ENCODE measurements at regions not wholly inside any gene's neighbourhood (a gene's known extent, or its start where the extent isn't known, plus 50 kb on each side); places are given as distances from the start of the nearest gene placed in this dataset.

DNA sequence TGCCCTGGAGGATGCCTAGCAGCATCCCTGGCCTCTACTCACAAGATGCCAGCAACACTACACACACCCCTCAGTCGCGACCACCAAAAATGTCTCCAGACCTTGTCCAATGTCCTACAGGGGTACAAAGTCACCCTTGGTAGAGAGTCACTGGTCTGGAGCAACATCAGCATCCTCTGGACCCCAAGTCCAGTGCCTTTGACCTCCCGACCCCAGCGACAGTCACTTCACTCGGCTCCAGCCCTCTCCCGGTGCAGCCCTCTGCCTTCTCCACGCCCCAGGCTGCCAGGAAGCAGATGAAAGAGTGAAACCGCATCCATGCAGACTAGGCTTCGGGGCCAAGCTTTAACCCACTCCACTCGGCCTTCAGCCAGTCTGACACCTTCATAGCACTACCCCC is 92.0 kb upstream of the SRSF6 start:
- TF ChIP-seq EZH2phosphoT487 (conservative IDR thresholded peaks at IDR 0.05; ENCODE audit: low read length) = no peak
- no peak for TF ChIP-seq CTCF (IDR thresholded peaks at IDR 0.05; ENCODE audit: insufficient read depth, low read length, poor library complexity, severe bottlenecking)
- Histone ChIP-seq H4K20me1 (ENCODE audit: low read depth, low read length) (no peaks in the 10 kb centered on the region), H3K4me2 (ENCODE audit: low read depth, low read length, poor library complexity, severe bottlenecking) (no peak overlapping the region), H3K9me2 (replicated peaks; ENCODE audit: insufficient read depth, low read length) (no peaks in the 10 kb centered on the region), H2AFZ (ENCODE audit: low read depth, low read length, severe bottlenecking) (no peak overlapping the region), H3K9ac (ENCODE audit: low read length) (no peak overlapping the region), H3K36me3 (ENCODE audit: low read length) (no peaks in the 10 kb centered on the region), H3K79me2 (ENCODE audit: insufficient read depth, low read length) (no peaks in the 10 kb centered on the region), H3F3A (ENCODE audit: insufficient read depth) (no peaks in the 10 kb centered on the region), H3K4me3 (ENCODE audit: insufficient read depth, low read length, poor library complexity, severe bottlenecking) (no peak overlapping the region), H3K9me3 (ENCODE audit: insufficient read depth, low read length) (no peaks in the 10 kb centered on the region), H3K27ac (ENCODE audit: low read depth, low read length) (no peak overlapping the region), H3K27me3 (ENCODE audit: low read length) (no peaks in the 10 kb centered on the region)

- H4K20me1 ChIP-seq (ENCODE audit: low read depth, low read length) = no peaks in the 10 kb centered on the region
- H3K27ac ChIP-seq (ENCODE audit: low read depth, low read length) = no peak overlapping the region
- no peaks in the 10 kb centered on the region for H3K79me2 ChIP-seq (ENCODE audit: insufficient read depth, low read length)
- no peaks in the 10 kb centered on the region for H3K9me2 ChIP-seq (replicated peaks; ENCODE audit: insufficient read depth, low read length)
- H3K27me3 ChIP-seq (ENCODE audit: low read length) = no peaks in the 10 kb centered on the region
- TF ChIP-seq EZH2phosphoT487 (conservative IDR thresholded peaks at IDR 0.05; ENCODE audit: low read length) (no peak), CTCF (IDR thresholded peaks at IDR 0.05; ENCODE audit: insufficient read depth, low read length, poor library complexity, severe bottlenecking) (no peak)
- no peak overlapping the region for H3K4me2 ChIP-seq (ENCODE audit: low read depth, low read length, poor library complexity, severe bottlenecking)
- H3K36me3 ChIP-seq (ENCODE audit: low read length) = no peaks in the 10 kb centered on the region
- no peaks in the 10 kb centered on the region for H3K9me3 ChIP-seq (ENCODE audit: insufficient read depth, low read length)
- no peak overlapping the region for H2AFZ ChIP-seq (ENCODE audit: low read depth, low read length, severe bottlenecking)
- H3F3A ChIP-seq (ENCODE audit: insufficient read depth) = no peaks in the 10 kb centered on the region
- H3K4me3 ChIP-seq (ENCODE audit: insufficient read depth, low read length, poor library complexity, severe bottlenecking) = no peak overlapping the region
- H3K9ac ChIP-seq (ENCODE audit: low read length) = no peak overlapping the region
These were observed 93.7 kb upstream of the SRSF6 start for GRCh38 chr20:43364001-43364400.

- TF ChIP-seq CTCF (IDR thresholded peaks at IDR 0.05; ENCODE audit: insufficient read depth, low read length, poor library complexity, severe bottlenecking) (no peak), EZH2phosphoT487 (conservative IDR thresholded peaks at IDR 0.05; ENCODE audit: low read length) (no peak)
- H3K9ac ChIP-seq (ENCODE audit: low read length) = no peak overlapping the region
- H3K9me3 ChIP-seq (ENCODE audit: insufficient read depth, low read length) = no peaks in the 10 kb centered on the region
- H2AFZ ChIP-seq (ENCODE audit: low read depth, low read length, severe bottlenecking) = no peak overlapping the region
- H3K27ac ChIP-seq (ENCODE audit: low read depth, low read length) = no peak overlapping the region
- H3K27me3 ChIP-seq (ENCODE audit: low read length) = no peaks in the 10 kb centered on the region
- no peaks in the 10 kb centered on the region for H3F3A ChIP-seq (ENCODE audit: insufficient read depth)
- no peaks in the 10 kb centered on the region for H4K20me1 ChIP-seq (ENCODE audit: low read depth, low read length)
- no peaks in the 10 kb centered on the region for H3K79me2 ChIP-seq (ENCODE audit: insufficient read depth, low read length)
- H3K9me2 ChIP-seq (replicated peaks; ENCODE audit: insufficient read depth, low read length) = no peaks in the 10 kb centered on the region
- no peak overlapping the region for H3K4me3 ChIP-seq (ENCODE audit: insufficient read depth, low read length, poor library complexity, severe bottlenecking)
- no peaks in the 10 kb centered on the region for H3K36me3 ChIP-seq (ENCODE audit: low read length)
- no peak overlapping the region for H3K4me2 ChIP-seq (ENCODE audit: low read depth, low read length, poor library complexity, severe bottlenecking)
These were observed 94.2 kb upstream of the SRSF6 start for GRCh38 chr20:43363506-43363905.

DNA sequence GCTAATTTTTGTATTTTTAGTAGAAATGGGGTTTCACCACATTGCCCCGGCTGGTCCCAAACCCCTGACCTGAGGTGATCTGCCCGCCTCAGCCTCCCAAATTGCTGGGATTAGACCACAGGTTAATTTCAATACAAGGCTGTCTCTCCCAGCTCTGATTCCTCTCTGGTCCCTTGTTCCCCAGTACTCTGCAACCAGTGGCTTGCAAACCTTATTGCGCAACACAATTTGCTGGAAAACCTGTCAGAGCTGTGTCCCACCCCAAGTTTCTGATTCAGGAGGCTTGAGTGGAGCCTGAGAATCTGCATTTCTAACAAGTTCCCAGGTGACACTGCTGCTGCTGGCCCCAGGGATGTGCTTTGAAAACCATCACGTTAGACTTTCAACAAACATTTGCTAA is 96.2 kb upstream of the SRSF6 start:
- Histone ChIP-seq H4K20me1 (ENCODE audit: low read depth, low read length) (no peaks in the 10 kb centered on the region), H2AFZ (ENCODE audit: low read depth, low read length, severe bottlenecking) (no peak overlapping the region), H3K27ac (ENCODE audit: low read depth, low read length) (no peak overlapping the region), H3K9ac (ENCODE audit: low read length) (no peak overlapping the region), H3K27me3 (ENCODE audit: low read length) (no peaks in the 10 kb centered on the region), H3K36me3 (ENCODE audit: low read length) (no peaks in the 10 kb centered on the region), H3K4me2 (ENCODE audit: low read depth, low read length, poor library complexity, severe bottlenecking) (no peak overlapping the region), H3K79me2 (ENCODE audit: insufficient read depth, low read length) (no peaks in the 10 kb centered on the region), H3K9me3 (ENCODE audit: insufficient read depth, low read length) (no peaks in the 10 kb centered on the region), H3K9me2 (replicated peaks; ENCODE audit: insufficient read depth, low read length) (no peaks in the 10 kb centered on the region), H3K4me3 (ENCODE audit: insufficient read depth, low read length, poor library complexity, severe bottlenecking) (no peak overlapping the region), H3F3A (ENCODE audit: insufficient read depth) (no peaks in the 10 kb centered on the region)
- TF ChIP-seq CTCF (IDR thresholded peaks at IDR 0.05; ENCODE audit: insufficient read depth, low read length, poor library complexity, severe bottlenecking) = no peak
- TF ChIP-seq EZH2phosphoT487 (conservative IDR thresholded peaks at IDR 0.05; ENCODE audit: low read length) = no peak
